ENCODE measurements at regions not wholly inside any gene's neighbourhood (a gene's known extent, or its start where the extent isn't known, plus 50 kb on each side); places are given as distances from the start of the nearest gene placed in this dataset.
A peak's percentile ranks its signal among the peaks of the same experiment; 100 is the strongest.

GRCh38 chr13:50697746-50698539, 145.5 kb downstream of the DLEU7 start:
- no peak for DNase-seq

GRCh38 chr13:50699874-50700663, 143.4 kb downstream of the DLEU7 start:
- DNase-seq = no peak

- no peak for DNase-seq
Measured at GRCh38 chr13:50700664-50701305, 142.7 kb downstream of the DLEU7 start.

GRCh38 chr13:50701469-50701868, 142.0 kb downstream of the DLEU7 start:
- DNase-seq = no peak

GRCh38 chr13:50706505-50706904, 137.0 kb downstream of the DLEU7 start:
- no peak for DNase-seq

GRCh38 chr13:50707628-50708027, 135.9 kb downstream of the DLEU7 start:
- DNase-seq = no peak

GRCh38 chr13:50708461-50708860, 135.0 kb downstream of the DLEU7 start:
- no peak for DNase-seq

- no peak for DNase-seq
Measured at GRCh38 chr13:50709058-50709457, 134.4 kb downstream of the DLEU7 start.

- DNase-seq = no peak
Measured at GRCh38 chr13:50711131-50711815, 132.2 kb downstream of the DLEU7 start.

GRCh38 chr13:50711996-50712395, 131.5 kb downstream of the DLEU7 start:
- DNase-seq = no peak

GRCh38 chr13:50712456-50712855, 131.0 kb downstream of the DLEU7 start:
- no peak for DNase-seq

- DNase-seq = no peak
Measured at GRCh38 chr13:50712881-50713280, 130.6 kb downstream of the DLEU7 start.

- DNase-seq = peak; percentile 49
Measured at GRCh38 chr13:50713523-50714248, 129.8 kb downstream of the DLEU7 start.

GRCh38 chr13:50714891-50715290, 128.6 kb downstream of the DLEU7 start:
- no peak for DNase-seq

GRCh38 chr13:50715402-50716146, 127.9 kb downstream of the DLEU7 start:
- no peak for DNase-seq

- DNase-seq = no peak
Measured at GRCh38 chr13:50720861-50721671, 122.4 kb downstream of the DLEU7 start.

- DNase-seq = no peak
Measured at GRCh38 chr13:50721672-50721992, 121.9 kb downstream of the DLEU7 start.

GRCh38 chr13:50722440-50723125, 120.9 kb downstream of the DLEU7 start:
- no peak for DNase-seq

GRCh38 chr13:50724438-50724837, 119.1 kb downstream of the DLEU7 start:
- no peak for DNase-seq

- no peak for DNase-seq
Measured at GRCh38 chr13:50724913-50725312, 118.6 kb downstream of the DLEU7 start.
